Right lobe of liver (tissue), 6 donors: ENCODE measurements at regions not wholly inside any gene's neighbourhood (a gene's known extent, or its start where the extent isn't known, plus 50 kb on each side); places are given as distances from the start of the nearest gene placed in this dataset.
"Not testable (repeated sequence)": the region's sequence is repeated elsewhere in the genome, so short reads cannot be mapped to it uniquely, and the experiment has no call there.

Experiments used
- ATAC-seq, 4 donors: fragments of 200-7000 bp; cut with Tn5 transposase; one replicate each; pipeline ENCODE4 v1.9.1; 2020; ENCODE audit warnings: mild to moderate bottlenecking in 4 of 4, moderate library complexity in 4 of 4
- DNase-seq, 3 donors: peaks; one replicate each; pipeline ENCODE4 v3.0.0-alpha.2; 2020
- H3K27ac ChIP-seq, 3 donors: fragments of 200-600 bp; one replicate each; pipeline ENCODE4 v1.8.0; 2022
- H3K27me3 ChIP-seq, 2 donors: fragments of 200-600 bp; one replicate each; pipeline ENCODE4 v1.8.0; 2022
- H3K36me3 ChIP-seq, 4 donors: fragments of 200-600 bp; sonication (generic) in 1 of 4; one replicate each; pipeline versions ENCODE4 v1.5.1 to v1.8.0; 2017 to 2022; ENCODE audit warnings: control low read depth in 1 of 4
- H3K4me1 ChIP-seq, 4 donors: fragments of 200-600 bp; sonication (generic) in 1 of 4; one replicate each; pipeline versions ENCODE4 v1.5.1 to v1.8.0; 2017 to 2022; ENCODE audit warnings: control low read depth in 1 of 4
- H3K4me3 ChIP-seq, 3 donors: fragments of 200-600 bp; one replicate each; pipeline ENCODE4 v1.8.0; 2022
- H3K9me3 ChIP-seq, 4 donors: fragments of 200-600 bp; sonication (generic) in 1 of 4; one replicate each; pipeline versions ENCODE4 v1.5.1 to v1.8.0; 2017 to 2022; ENCODE audit warnings: control low read depth in 1 of 4
- CTCF ChIP-seq, 4 donors: fragments of 200-600 bp in 3 of 4; fragments of 450-650 bp in 1 of 4; IDR thresholded peaks; one replicate each; pipeline versions ENCODE4 v1.5.1 to v1.8.0; 2016 to 2022; ENCODE audit warnings: antibody characterized with exemption in 4 of 4, mild to moderate bottlenecking in 2 of 4
- POLR2A ChIP-seq: fragments of 450-650 bp; IDR thresholded peaks from one replicate; pipeline ENCODE4 v1.6.1; 2017; ENCODE audit warnings: antibody characterized with exemption, mild to moderate bottlenecking
- WGBS: methylation state at CpG from one replicate; pipeline ENCODE4 v1.1.6; 2018; ENCODE audit warnings: low coverage, low lambda C conversion rate; ENCODE audit not compliant: insufficient coverage; ENCODE audit errors: missing lambda C conversion rate; 5-methylcytosine and 5-hydroxymethylcytosine counted together
- intact Hi-C, 2 donors: fragments of 100-400 bp; cut with DNase I; formaldehyde crosslinking; loops; one replicate each; pipeline versions ENCODE4 v1.11.2 to v1.14.1; 2022
- donor health status: DM: no; HTN: yes; CAD: no.
- donor health status: DM: no; HTN: no; CAD: no.
- donor health status: DM: no; HTN: no; CAD: no.
- donor health status: DM: no; HTN: yes; CAD: no.
- donor health status: DM: no; HTN: yes; CAD: no.

GRCh38 chr1:185433667-185434066 is 116.6 kb upstream of the IVNS1ABP start:
- no peak for TF ChIP-seq CTCF (IDR thresholded peaks at IDR 0.05)
- no peak overlapping the region for H3K27ac ChIP-seq
- no peaks in the 10 kb centered on the region for H3K9me3 ChIP-seq
- no peak overlapping the region for H3K4me3 ChIP-seq
- DNase-seq: no peak
- intact Hi-C loops: no loop called here
- WGBS: 53% methylated on average over 2 of the region's 2 CpGs
- H3K27me3 ChIP-seq: no peaks in the 10 kb centered on the region
- no peaks in the 10 kb centered on the region for H3K36me3 ChIP-seq
- H3K4me1 ChIP-seq: no peaks in the 10 kb centered on the region
- no peak for ATAC-seq

- TF ChIP-seq CTCF (IDR thresholded peaks at IDR 0.05): no peak
- TF ChIP-seq POLR2A: no peak
- Histone ChIP-seq H3K9me3 (no peaks in the 10 kb centered on the region), H3K4me1 (no peaks in the 10 kb centered on the region), H3K27ac (no peak overlapping the region), H3K36me3 (no peaks in the 10 kb centered on the region), H3K27me3 (no peaks in the 10 kb centered on the region), H3K4me3 (no peak overlapping the region)
- 56% methylated on average over 1 of the region's 2 CpGs for WGBS
- ATAC-seq (no peak), DNase-seq (no peak)
- intact Hi-C loops: no loop called here
Measured at GRCh38 chr1:185432948-185433347, 115.9 kb upstream of the IVNS1ABP start.

- no peaks in the 10 kb centered on the region for H3K4me1 ChIP-seq
- TF ChIP-seq POLR2A (no peak), CTCF (IDR thresholded peaks at IDR 0.05) (no peak)
- H3K4me3 ChIP-seq: no peak overlapping the region
- intact Hi-C loops: no loop called here
- WGBS: 62% methylated on average over 5 of the region's 5 CpGs
- no peaks in the 10 kb centered on the region for H3K36me3 ChIP-seq
- no peaks in the 10 kb centered on the region for H3K27me3 ChIP-seq
- ATAC-seq (no peak), DNase-seq (no peak)
- H3K9me3 ChIP-seq: no peaks in the 10 kb centered on the region
- H3K27ac ChIP-seq: no peak overlapping the region
Measured at GRCh38 chr1:185431612-185432011, 114.6 kb upstream of the IVNS1ABP start.

GRCh38 chr1:185429668-185430067 is 112.6 kb upstream of the IVNS1ABP start:
- intact Hi-C loops, ATAC-seq, H3K27ac ChIP-seq: not testable (repeated sequence)

GRCh38 chr1:185427776-185428175 is 110.7 kb upstream of the IVNS1ABP start:
- DNase-seq (no peak), ATAC-seq (no peak)
- TF ChIP-seq CTCF (IDR thresholded peaks at IDR 0.05): no peak
- TF ChIP-seq POLR2A: no peak
- Histone ChIP-seq H3K4me3 (no peak overlapping the region), H3K27me3 (no peaks in the 10 kb centered on the region), H3K27ac (no peak overlapping the region), H3K4me1 (no peaks in the 10 kb centered on the region), H3K9me3 (no peaks in the 10 kb centered on the region), H3K36me3 (no peaks in the 10 kb centered on the region)
- 47% methylated on average over 3 of the region's 3 CpGs for WGBS
- intact Hi-C loops: no loop called here

More at GRCh38 chr1:185429668-185430067, 112.6 kb upstream of the IVNS1ABP start:
- not testable (repeated sequence) for DNase-seq, H3K4me1 ChIP-seq, H3K27me3 ChIP-seq, H3K4me3 ChIP-seq, H3K9me3 ChIP-seq, H3K36me3 ChIP-seq
- WGBS: 36% methylated on average over 1 of the region's 1 CpG
